GM18868 (cell line): ENCODE measurements at regions not wholly inside any gene's neighbourhood (a gene's known extent, or its start where the extent isn't known, plus 50 kb on each side); places are given as distances from the start of the nearest gene placed in this dataset.

Experiments
- ATAC-seq: cut with Tn5 transposase; IDR thresholded peaks from one replicate; pipeline ENCODE4 v1.9.1; 2021; ENCODE audit warnings: mild to moderate bottlenecking, moderate library complexity; ENCODE audit not compliant: unreplicated experiment

GRCh38 chrX:155694649-155695048 is 81.9 kb upstream of the TMLHE start:
- ATAC-seq: no peak

- no peak for ATAC-seq
Observed at GRCh38 chrX:155682834-155683233, 70.1 kb upstream of the TMLHE start.

GRCh38 chrX:155679715-155680114 is 67.0 kb upstream of the TMLHE start:
- no peak for ATAC-seq

GRCh38 chrX:155673338-155673737 is 60.6 kb upstream of the TMLHE start:
- ATAC-seq: no peak

- no peak for ATAC-seq
Observed at GRCh38 chrX:155666741-155667140, 54.0 kb upstream of the TMLHE start.
